Immature natural killer cell (primary cell): ENCODE measurements at regions not wholly inside any gene's neighbourhood (a gene's known extent, or its start where the extent isn't known, plus 50 kb on each side); places are given as distances from the start of the nearest gene placed in this dataset.

Source experiments
- DNase-seq, 3 donors: peaks; one replicate each; pipeline ENCODE4 v3.0.0; 2022; ENCODE audit warnings: mixed read lengths in 1 of 3
- H3K27ac Mint-ChIP-seq, 6 donors: one replicate each; pipeline ENCODE4 v1.8.0; 2020; ENCODE audit warnings: mixed read lengths in 6 of 6, mild to moderate bottlenecking in 5 of 6, inconsistent platforms in 4 of 6, moderate library complexity in 3 of 6
- H3K27me3 Mint-ChIP-seq, 3 donors: one replicate each; pipeline ENCODE4 v1.8.0; 2020 to 2021; ENCODE audit warnings: low read depth in 3 of 3, mild to moderate bottlenecking in 3 of 3, mixed read lengths in 3 of 3, moderate library complexity in 3 of 3, inconsistent platforms in 1 of 3
- H3K36me3 Mint-ChIP-seq, 3 donors: one replicate each; pipeline ENCODE4 v1.8.0; 2020; ENCODE audit warnings: mixed read lengths in 3 of 3, inconsistent platforms in 2 of 3, mild to moderate bottlenecking in 2 of 3
- H3K4me1 Mint-ChIP-seq, 2 donors: one replicate each; pipeline ENCODE4 v1.8.0; 2020; ENCODE audit warnings: inconsistent platforms in 2 of 2, mild to moderate bottlenecking in 2 of 2, mixed read lengths in 2 of 2, moderate library complexity in 1 of 2
- H3K4me3 Mint-ChIP-seq, 5 donors: one replicate each; pipeline ENCODE4 v1.8.0; 2020; ENCODE audit warnings: mild to moderate bottlenecking in 5 of 5, mixed read lengths in 5 of 5, inconsistent platforms in 3 of 5, moderate library complexity in 3 of 5
- H3K9me3 Mint-ChIP-seq, 6 donors: one replicate each; pipeline ENCODE4 v1.8.0; 2020; ENCODE audit warnings: mild to moderate bottlenecking in 6 of 6, mixed read lengths in 6 of 6, inconsistent platforms in 4 of 6, moderate library complexity in 3 of 6

DNA sequence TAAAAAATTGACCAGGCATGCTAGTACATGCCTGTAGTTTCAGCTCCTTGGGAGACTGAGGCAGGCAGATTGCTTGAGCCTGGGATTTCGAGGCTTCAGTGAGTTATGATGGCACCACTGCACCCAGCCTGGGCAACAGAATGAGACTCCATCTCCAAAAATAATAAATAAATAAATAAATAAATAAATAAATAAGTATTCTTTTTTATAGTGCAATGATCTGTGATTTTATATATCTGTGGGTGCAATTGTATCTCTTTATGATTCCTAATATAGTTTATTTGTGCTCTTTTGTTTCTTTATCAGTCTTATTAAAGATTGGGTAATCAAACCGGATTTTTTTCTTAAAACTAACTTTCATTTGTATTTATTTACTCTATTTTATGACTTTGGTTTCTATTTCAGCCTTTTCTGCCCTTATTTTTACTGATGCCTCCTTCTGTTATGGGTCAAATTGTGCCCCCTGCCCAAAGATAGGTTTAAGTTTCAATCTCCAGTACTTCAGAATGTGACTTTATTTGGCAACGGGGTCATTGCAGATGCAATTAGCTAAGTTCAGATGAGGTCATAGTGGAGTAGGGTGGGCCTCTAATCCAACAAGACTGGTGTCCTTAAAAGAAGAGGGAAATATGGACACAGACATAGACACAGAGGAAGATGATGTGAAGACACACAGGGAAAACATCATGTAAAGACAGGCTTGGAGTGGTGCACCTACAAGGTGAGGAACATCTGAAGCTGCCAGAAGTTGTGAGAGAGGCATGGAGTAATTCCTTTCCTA, 74.9 kb upstream of the CDC42BPA start:
- Mint-ChIP-seq H3K36me3 (no peaks in the 10 kb centered on the region), H3K9me3 (peaks cover 0 to 2% (median 0%) of the 10 kb centered on the region in 6 donors), H3K27me3 (peaks cover 0 to 7% (median 0%) of the 10 kb centered on the region in 3 donors), H3K4me1 (no peaks in the 10 kb centered on the region), H3K27ac (no peak overlapping the region), H3K4me3 (no peak overlapping the region)
- no peak for DNase-seq

DNA sequence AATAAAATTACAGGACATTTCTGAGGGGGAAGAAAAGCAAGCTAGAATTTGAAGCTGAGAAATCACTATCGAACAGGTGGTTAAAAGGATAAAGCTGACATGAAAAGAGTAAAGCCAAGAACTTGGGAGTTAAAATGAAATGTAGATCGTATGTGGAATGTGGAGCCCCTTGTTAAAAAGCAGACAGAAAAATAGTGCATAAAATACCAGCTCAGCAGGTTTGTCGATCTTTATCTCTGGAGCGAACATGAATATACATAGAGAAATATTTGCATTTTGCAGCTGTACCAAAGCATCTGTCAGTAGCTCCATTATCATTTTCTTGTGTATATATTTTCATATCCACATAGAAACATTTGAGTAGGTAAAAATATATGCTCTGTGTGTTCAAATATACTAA, 73.6 kb upstream of the CDC42BPA start:
- no peaks in the 10 kb centered on the region for H3K36me3 Mint-ChIP-seq
- no peak overlapping the region for H3K27ac Mint-ChIP-seq
- peaks cover 0 to 2% (median 0%) of the 10 kb centered on the region in 6 donors for H3K9me3 Mint-ChIP-seq
- H3K4me3 Mint-ChIP-seq = no peak overlapping the region
- H3K4me1 Mint-ChIP-seq = no peaks in the 10 kb centered on the region
- H3K27me3 Mint-ChIP-seq = peaks cover 0 to 6% (median 0%) of the 10 kb centered on the region in 3 donors
- no peak for DNase-seq

DNA sequence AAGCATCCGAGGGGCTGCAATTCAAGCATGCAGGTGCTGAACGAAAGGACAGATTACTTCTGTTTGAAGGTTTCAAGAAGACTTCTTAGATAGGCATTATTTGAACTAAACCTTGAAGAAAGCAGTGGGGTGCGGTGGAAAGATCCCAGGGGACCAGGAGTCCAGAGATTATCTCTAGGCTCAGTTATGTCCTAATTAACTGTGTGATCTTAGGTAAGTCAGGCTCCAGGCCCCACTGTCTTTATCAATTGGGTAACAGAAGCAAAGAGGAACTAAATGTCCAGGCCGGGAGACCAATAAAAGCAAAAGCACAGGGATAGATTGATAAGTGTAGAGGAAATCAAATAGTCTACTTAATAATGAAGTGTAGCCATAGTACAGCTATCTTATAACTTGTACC, 72.9 kb upstream of the CDC42BPA start:
- Mint-ChIP-seq H3K27me3 (peaks cover 0 to 7% (median 0%) of the 10 kb centered on the region in 3 donors), H3K27ac (no peak overlapping the region), H3K4me1 (no peaks in the 10 kb centered on the region), H3K4me3 (no peak overlapping the region), H3K36me3 (no peaks in the 10 kb centered on the region), H3K9me3 (peaks cover 0 to 2% (median 0%) of the 10 kb centered on the region in 6 donors)
- DNase-seq = no peak

DNA sequence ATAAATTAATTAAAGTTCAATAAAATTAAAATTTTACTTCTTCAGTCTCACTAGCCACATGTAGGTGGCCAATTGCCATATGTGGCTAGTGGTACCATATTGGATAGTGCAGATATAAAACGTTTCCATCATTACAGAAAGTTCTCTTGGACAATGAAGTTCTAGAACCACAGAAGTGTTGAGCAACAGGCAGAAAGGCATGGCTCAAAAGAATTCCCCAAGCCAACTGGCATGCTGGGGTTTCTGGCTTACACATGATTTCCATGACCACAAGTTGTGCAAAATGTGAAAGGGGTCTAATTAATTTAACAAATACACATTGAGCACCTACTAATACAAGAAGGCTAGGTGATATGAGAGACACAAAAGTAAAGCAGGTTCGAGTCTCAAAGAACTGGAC, 72.2 kb upstream of the CDC42BPA start:
- Mint-ChIP-seq H3K27ac (no peak overlapping the region), H3K27me3 (peaks cover 0 to 7% (median 0%) of the 10 kb centered on the region in 3 donors), H3K4me3 (no peak overlapping the region), H3K9me3 (no peaks in the 10 kb centered on the region), H3K4me1 (no peaks in the 10 kb centered on the region), H3K36me3 (no peaks in the 10 kb centered on the region)
- DNase-seq = no peak

DNA sequence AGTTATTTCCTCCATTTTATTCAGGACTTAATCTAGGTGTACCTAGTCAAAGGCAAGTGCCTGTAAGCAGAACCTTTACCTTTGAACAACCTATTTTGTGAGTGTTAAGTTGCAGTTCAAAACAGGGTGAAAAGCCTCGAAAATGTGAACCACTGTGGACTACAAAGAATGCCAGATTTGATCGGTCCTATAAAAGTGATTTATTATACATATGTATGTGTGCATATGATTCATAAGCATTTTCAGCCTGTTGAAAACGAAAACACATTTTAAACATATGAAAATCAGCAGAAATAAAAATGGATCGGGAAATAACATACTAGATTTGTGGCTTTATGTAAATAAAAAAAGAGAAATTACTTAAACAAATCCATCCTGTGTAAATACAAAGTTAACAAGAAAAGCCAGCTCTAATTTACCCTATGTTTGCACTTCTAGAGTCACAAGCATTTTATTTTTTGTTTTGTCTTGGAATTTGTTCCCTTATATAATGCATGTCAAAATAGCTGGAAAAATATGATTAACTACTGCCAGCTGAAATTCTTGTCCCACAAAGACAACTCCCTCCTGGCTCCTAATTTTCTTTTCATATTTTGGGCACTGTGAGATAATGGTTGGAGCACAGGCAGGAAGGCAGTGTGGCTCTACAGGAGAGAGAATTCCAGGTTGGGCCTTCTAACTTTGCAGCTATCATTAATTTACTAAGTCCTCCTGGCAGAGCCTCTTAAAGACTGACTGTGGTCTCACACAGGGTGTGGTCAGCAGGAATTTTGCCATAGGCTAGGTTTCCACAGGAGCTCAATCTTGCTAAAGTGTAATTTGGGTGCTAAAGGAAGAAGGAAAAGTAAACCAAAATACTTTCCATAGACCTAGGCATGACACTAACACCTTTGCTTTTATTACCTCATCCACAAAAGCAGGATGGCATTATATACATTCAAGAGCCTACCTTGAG, 70.2 kb upstream of the CDC42BPA start:
- DNase-seq = no peak
- Mint-ChIP-seq H3K9me3 (no peaks in the 10 kb centered on the region), H3K4me3 (no peak overlapping the region), H3K27me3 (peaks cover 2 to 7% (median 5%) of the 10 kb centered on the region in 3 donors), H3K36me3 (no peaks in the 10 kb centered on the region), H3K27ac (no peak overlapping the region), H3K4me1 (no peaks in the 10 kb centered on the region)

DNA sequence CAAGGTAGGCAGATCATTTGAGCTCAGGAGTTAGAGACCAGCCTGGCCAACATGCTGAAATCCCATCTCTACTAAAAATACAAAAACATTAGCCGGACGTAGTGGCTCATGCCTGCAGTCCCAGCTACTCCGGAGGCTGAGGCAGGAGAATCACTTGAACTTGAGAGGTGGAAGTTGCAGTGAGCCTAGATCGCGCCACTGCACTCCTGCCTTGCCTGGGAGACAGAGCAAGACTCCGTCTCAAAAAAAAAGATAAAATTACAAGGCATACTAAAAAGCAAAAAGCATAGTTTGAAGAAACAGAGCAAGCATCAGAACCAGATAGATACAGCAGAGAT, 61.2 kb upstream of the CDC42BPA start:
- Mint-ChIP-seq H3K27me3 (peaks cover 5 to 17% (median 5%) of the 10 kb centered on the region in 3 donors), H3K9me3 (peaks cover 0 to 5% (median 0%) of the 10 kb centered on the region in 6 donors), H3K4me3 (no peak overlapping the region), H3K36me3 (no peaks in the 10 kb centered on the region), H3K4me1 (no peaks in the 10 kb centered on the region), H3K27ac (no peak overlapping the region)
- DNase-seq = no peak

DNA sequence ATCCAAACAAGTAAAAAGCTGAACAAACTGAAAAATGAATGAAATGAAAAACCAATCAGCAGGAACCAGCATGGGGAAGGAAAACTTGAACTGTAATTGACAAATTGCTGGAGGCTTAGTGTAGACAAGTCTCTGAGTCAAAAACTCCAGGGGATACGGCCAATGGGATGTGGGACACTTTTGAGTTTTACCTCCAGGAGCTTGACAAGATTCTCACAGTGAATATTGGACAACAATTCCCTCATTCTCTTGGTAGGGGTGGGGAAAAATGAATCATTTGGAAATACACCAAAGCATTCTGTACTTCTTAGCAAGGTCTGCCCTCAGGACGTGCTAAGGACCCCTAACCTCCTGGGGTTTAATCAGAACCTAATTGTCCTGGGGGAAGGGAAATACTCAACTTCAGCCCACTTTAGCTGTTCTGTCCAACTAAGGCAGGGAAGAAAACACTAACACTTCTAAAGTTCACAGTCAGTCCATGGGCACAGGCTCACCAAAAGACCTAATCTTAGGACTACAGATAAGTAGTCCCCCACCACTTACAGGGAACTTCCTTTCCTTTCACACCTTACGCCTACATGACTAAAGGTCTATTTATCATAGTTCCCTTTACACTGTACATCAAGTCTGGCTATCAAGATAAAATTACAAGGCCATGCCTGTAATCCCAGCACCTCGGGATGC, 60.7 kb upstream of the CDC42BPA start:
- Mint-ChIP-seq H3K9me3 (peaks cover 0 to 5% (median 0%) of the 10 kb centered on the region in 6 donors), H3K27ac (no peak overlapping the region), H3K4me3 (no peak overlapping the region), H3K4me1 (no peaks in the 10 kb centered on the region), H3K27me3 (peaks cover 5 to 15% (median 5%) of the 10 kb centered on the region in 3 donors), H3K36me3 (no peaks in the 10 kb centered on the region)
- no peak for DNase-seq

DNA sequence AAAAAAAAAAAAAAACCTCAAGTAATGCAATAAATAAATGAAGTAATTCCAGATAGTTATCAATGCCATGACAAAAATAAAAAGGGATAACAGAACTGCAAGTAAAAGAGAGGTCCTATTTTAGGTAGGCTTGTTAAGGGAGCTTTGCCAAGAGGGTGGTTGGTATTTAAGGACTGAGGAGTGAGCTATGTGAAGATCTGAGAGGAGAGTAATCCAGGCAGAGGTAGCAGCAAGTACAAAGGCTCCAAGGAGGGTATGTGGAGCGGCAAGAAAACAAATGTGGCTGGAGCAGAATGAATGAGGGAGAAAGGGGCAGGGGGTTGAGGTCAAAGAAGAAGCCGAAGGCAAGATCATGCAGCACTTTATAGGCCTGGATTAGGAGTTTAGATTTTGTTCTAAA, 59.9 kb upstream of the CDC42BPA start:
- no peak overlapping the region for H3K4me3 Mint-ChIP-seq
- peaks cover 0 to 5% (median 0%) of the 10 kb centered on the region in 6 donors for H3K9me3 Mint-ChIP-seq
- H3K27ac Mint-ChIP-seq = no peak overlapping the region
- H3K4me1 Mint-ChIP-seq = no peaks in the 10 kb centered on the region
- peaks cover 3 to 15% (median 5%) of the 10 kb centered on the region in 3 donors for H3K27me3 Mint-ChIP-seq
- H3K36me3 Mint-ChIP-seq = no peaks in the 10 kb centered on the region
- no peak for DNase-seq

DNA sequence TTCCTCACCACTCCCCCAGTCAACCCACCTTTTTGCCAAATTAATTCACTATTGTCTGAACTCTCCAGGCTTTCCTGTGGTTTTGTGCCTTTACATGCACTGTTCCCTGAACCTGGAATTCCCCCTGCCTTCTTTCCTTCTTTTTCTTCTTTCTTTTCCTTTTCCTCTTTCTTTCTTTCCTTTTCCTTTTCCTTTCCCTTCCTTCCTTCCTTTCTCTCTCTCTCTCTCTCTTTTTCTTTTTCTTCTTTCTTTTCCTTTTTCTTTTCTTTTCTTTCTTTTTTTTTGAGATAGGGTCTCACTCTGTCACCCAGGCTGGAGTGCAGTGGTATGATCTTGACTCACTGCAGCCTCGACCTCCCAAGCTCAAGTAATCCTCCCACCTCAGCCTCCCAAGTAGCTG, 56.6 kb upstream of the CDC42BPA start:
- Mint-ChIP-seq H3K27ac (no peak overlapping the region), H3K4me3 (no peak overlapping the region), H3K9me3 (peaks cover 0 to 5% (median 0%) of the 10 kb centered on the region in 6 donors), H3K36me3 (no peaks in the 10 kb centered on the region), H3K27me3 (peaks cover 3 to 7% (median 5%) of the 10 kb centered on the region in 3 donors), H3K4me1 (no peaks in the 10 kb centered on the region)
- DNase-seq = no peak

DNA sequence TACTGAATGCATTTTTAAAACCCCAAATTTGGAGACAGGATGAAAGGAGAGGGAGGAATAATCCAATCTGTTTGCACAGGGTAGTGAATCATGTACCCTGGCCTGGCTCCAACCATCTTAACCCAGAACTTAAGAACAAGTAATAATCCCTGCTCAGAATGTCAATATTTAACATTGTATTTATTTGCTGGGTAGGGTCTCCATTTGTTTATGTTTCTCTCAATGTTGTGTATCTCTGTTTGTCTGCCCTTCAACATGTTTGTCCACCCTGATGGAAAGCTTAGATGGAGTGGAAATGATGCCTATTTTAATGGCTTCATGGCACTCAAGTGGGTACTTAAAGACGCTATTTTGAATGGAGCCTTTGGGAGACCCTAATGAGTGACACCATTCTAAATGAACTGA, 54.4 kb upstream of the CDC42BPA start:
- peaks cover 0 to 3% (median 0%) of the 10 kb centered on the region in 6 donors for H3K9me3 Mint-ChIP-seq
- H3K27me3 Mint-ChIP-seq = peaks cover 2 to 6% (median 3%) of the 10 kb centered on the region in 3 donors
- no peak overlapping the region for H3K4me3 Mint-ChIP-seq
- no peaks in the 10 kb centered on the region for H3K4me1 Mint-ChIP-seq
- no peak overlapping the region for H3K27ac Mint-ChIP-seq
- no peak for DNase-seq
- no peaks in the 10 kb centered on the region for H3K36me3 Mint-ChIP-seq

DNA sequence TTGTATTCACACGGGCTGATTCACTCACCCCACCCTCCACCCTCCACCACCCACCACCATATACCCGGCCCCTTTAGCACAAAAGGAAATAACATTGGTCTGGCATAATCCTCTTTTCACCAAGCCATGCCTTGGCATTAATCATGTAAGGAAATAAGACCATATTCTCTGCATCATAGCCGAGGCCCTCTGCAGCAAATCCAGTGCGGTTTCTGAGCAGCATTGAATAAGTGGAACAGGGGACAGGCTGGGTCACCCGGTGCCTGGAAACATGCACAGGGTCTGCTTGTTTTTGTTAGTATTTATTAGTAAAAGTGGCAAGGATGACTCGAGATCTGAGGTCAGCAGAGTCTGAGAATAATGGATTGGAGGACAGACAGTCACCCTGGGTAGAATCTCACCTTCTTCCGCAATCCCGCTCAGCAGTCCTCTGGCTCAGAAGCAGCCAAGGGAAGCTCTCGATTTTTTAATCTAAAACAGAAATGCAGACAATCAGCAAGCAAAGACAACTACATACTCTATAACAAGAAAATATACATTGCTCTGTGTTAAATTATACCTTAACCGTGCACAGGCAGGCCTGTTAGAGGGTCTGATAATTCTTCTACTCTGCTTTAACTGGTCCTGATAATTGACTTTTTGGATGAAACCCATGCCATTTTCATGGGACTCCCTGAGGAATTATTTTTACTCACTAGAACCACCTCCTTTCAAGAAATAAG, 52.4 kb upstream of the CDC42BPA start:
- Mint-ChIP-seq H3K4me1 (no peaks in the 10 kb centered on the region), H3K9me3 (peaks cover 0 to 3% (median 0%) of the 10 kb centered on the region in 6 donors), H3K27me3 (peaks cover 2 to 3% (median 3%) of the 10 kb centered on the region in 3 donors), H3K4me3 (no peak overlapping the region), H3K27ac (no peak overlapping the region), H3K36me3 (no peaks in the 10 kb centered on the region)
- DNase-seq = no peak

DNA sequence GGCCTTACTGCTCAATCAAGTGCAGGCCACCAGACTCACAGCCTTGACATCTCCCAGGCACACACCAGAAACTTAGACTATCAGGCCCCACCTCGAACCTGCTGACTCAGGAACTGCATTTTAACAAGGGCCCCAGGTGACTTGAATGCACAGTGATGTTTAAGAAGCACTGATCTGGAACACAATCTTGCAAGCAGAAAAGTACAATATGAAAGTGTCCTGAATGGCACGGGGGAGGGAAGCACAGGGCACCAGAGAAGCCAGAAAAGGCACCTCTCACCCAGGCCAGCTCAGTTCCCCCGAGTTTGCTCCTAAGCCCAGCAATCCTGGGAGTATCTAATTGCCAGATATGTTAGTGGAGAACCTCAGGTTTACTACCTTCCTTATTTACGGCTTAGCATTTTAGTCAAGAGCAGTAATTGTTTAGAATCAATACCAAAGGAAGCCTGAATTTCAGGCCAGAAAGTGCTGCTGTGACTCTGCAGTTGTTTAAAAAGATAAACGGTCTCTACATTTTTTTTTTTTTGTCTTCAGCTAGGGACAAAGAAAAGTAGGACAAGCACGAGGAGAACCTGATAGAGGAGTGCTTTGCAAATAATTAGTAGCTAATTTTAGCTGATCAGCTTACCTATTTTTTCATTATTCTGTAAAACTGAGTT, 50.9 kb upstream of the CDC42BPA start:
- H3K4me1 Mint-ChIP-seq = no peaks in the 10 kb centered on the region
- no peak for DNase-seq
- no peak overlapping the region for H3K4me3 Mint-ChIP-seq
- no peak overlapping the region for H3K27ac Mint-ChIP-seq
- H3K9me3 Mint-ChIP-seq = no peaks in the 10 kb centered on the region
- H3K36me3 Mint-ChIP-seq = no peaks in the 10 kb centered on the region
- H3K27me3 Mint-ChIP-seq = no peaks in the 10 kb centered on the region
